RWPE2 (cell line): ENCODE measurements at regions not wholly inside any gene's neighbourhood (a gene's known extent, or its start where the extent isn't known, plus 50 kb on each side); places are given as distances from the start of the nearest gene placed in this dataset.

ENCODE experiments used
- ATAC-seq: fragments of 200-7000 bp; cut with Tn5 transposase; 3 replicates; pipeline ENCODE4 v1.9.1; 2021; ENCODE audit warnings: low read depth
- DNase-seq: peaks from one replicate; pipeline ENCODE4 v3.0.0-alpha.2; 2020; ENCODE audit warnings: low spot score
- H3K27ac ChIP-seq: fragments of 450-650 bp; 2 replicates; pipeline ENCODE4 v1.5.1; 2017; ENCODE audit warnings: mild to moderate bottlenecking; ENCODE audit not compliant: poor library complexity, severe bottlenecking
- H3K27me3 ChIP-seq: fragments of 250-450 bp; sonication (Bioruptor Pico); 2 replicates; pipeline ENCODE4 v1.5.1; 2021; ENCODE audit warnings: mild to moderate bottlenecking, moderate library complexity; ENCODE audit not compliant: insufficient read depth, poor library complexity, severe bottlenecking
- H3K36me3 ChIP-seq: fragments of 250-450 bp; sonication (Bioruptor Pico); 2 replicates; pipeline ENCODE4 v1.5.1; 2020; ENCODE audit warnings: low read depth, mild to moderate bottlenecking, moderate library complexity
- H3K4me1 ChIP-seq: fragments of 250-450 bp; sonication (Bioruptor Pico); 2 replicates; pipeline ENCODE4 v1.5.1; 2021; ENCODE audit warnings: mild to moderate bottlenecking, moderate library complexity; ENCODE audit not compliant: insufficient read depth, poor library complexity, severe bottlenecking
- H3K4me3 ChIP-seq: fragments of 250-450 bp; sonication (Bioruptor Pico); 2 replicates; pipeline ENCODE4 v1.5.1; 2021; ENCODE audit warnings: mild to moderate bottlenecking, moderate library complexity; ENCODE audit not compliant: severe bottlenecking
- H3K9me3 ChIP-seq: fragments of 250-450 bp; sonication (Bioruptor Pico); 2 replicates; pipeline ENCODE4 v1.5.1; 2021; ENCODE audit warnings: mild to moderate bottlenecking, moderate library complexity; ENCODE audit not compliant: severe bottlenecking
- CTCF ChIP-seq: fragments of 450-650 bp; IDR thresholded peaks from one replicate; pipeline ENCODE4 v1.5.1; 2017; ENCODE audit warnings: mild to moderate bottlenecking, moderate library complexity; ENCODE audit not compliant: poor library complexity, severe bottlenecking

- ATAC-seq (no peak), DNase-seq (no peak)
- TF ChIP-seq CTCF, result no peak
- Histone ChIP-seq H3K9me3 (no peaks in the 10 kb centered on the region), H3K36me3 (no peaks in the 10 kb centered on the region), H3K27ac (no peak overlapping the region), H3K4me1 (peaks cover 14% of the 10 kb centered on the region), H3K4me3 (no peak overlapping the region), H3K27me3 (no peaks in the 10 kb centered on the region)
These were observed 118.9 kb downstream of the IRS1 start for GRCh38 chr2:226680719-226681118.

DNA sequence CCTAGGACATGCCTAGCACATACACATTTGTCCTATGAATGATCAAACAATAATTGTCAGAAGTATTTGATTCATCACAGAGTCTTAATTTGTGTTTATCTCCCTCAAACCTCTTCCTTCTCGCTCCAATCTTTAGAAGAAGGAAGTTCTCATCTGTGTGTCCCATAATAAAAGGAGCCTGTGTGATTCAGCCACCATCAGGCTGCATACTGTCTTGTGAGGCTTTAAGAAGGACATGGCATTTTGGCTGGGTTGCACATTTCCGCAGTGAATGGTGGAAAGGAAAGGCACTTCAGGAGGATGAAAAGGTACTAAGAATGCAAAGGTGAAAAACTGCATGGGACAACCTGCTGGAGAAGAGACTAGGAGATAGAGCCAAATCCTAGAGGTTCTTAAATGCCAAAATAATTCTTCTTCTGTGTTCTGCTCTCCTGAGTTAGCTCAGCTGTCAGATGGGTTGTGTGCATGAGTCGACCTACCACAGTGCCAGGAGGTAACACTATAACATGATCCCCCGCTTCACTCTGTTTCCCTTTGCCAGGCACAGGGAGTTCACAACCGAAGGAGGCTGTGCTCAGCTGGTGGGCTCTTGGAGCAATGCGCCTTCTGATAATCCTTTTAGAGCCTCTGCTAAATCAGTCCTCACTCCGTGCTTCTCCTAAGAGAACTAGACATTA lies 120.1 kb downstream of the IRS1 start:
- H3K9me3 ChIP-seq, result no peaks in the 10 kb centered on the region
- no peak overlapping the region for H3K27ac ChIP-seq
- ATAC-seq (no peak), DNase-seq (no peak)
- no peak overlapping the region for H3K4me3 ChIP-seq
- TF ChIP-seq CTCF, result no peak
- H3K27me3 ChIP-seq, result no peaks in the 10 kb centered on the region
- no peaks in the 10 kb centered on the region for H3K36me3 ChIP-seq
- H3K4me1 ChIP-seq, result peaks cover 16% of the 10 kb centered on the region

DNA sequence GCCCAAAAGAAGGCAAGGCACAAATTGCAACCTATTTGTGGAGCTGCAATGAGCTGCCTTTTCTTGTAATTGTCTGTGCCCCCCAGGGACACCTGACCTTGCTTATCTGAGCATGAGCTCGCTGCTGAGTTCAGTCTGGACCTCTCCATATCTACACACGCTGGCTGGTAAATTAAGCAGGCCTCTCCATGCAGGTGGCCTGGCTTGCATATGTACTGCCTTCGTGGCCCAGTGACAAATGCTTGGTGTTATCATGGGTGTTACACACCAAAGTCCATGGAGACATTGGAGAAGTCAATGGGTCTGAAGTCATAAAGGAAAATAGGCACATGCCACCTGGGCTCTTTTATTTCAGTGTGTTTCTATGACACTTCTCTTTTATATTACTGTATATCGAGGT lies 121.2 kb downstream of the IRS1 start:
- DNase-seq (no peak), ATAC-seq (no peak)
- no peak overlapping the region for H3K27ac ChIP-seq
- peaks cover 18% of the 10 kb centered on the region for H3K4me1 ChIP-seq
- TF ChIP-seq CTCF, result no peak
- no peak overlapping the region for H3K4me3 ChIP-seq
- H3K36me3 ChIP-seq, result no peaks in the 10 kb centered on the region
- H3K9me3 ChIP-seq, result no peaks in the 10 kb centered on the region
- H3K27me3 ChIP-seq, result no peaks in the 10 kb centered on the region

DNA sequence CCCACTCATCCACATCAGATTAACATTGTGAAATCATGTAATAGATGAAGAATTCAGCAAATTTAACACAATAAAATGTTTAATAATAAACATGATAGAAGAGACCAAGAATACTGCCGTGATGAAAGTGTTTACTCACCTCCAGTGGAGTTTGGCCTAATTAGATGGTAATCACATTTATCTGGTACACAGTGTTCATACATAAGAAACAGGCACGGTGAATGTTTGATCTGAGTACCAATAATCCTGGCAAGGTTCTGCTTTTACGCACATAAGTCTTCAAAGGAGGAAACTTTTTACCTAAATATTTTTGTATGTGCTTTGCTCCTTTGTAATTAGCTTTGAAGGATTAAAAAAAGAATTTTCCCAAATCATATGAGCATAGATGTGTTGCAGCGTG lies 122.5 kb downstream of the IRS1 start:
- H3K9me3 ChIP-seq, result no peaks in the 10 kb centered on the region
- no peaks in the 10 kb centered on the region for H3K36me3 ChIP-seq
- H3K27ac ChIP-seq, result no peak overlapping the region
- no peak overlapping the region for H3K4me3 ChIP-seq
- no peaks in the 10 kb centered on the region for H3K27me3 ChIP-seq
- DNase-seq (no peak), ATAC-seq (no peak)
- peaks cover 16% of the 10 kb centered on the region for H3K4me1 ChIP-seq
- TF ChIP-seq CTCF, result no peak

- Histone ChIP-seq H3K27me3 (no peaks in the 10 kb centered on the region), H3K4me3 (no peak overlapping the region), H3K9me3 (no peaks in the 10 kb centered on the region), H3K27ac (no peak overlapping the region), H3K4me1 (peaks cover 19% of the 10 kb centered on the region), H3K36me3 (no peaks in the 10 kb centered on the region)
- TF ChIP-seq CTCF, result no peak
- no peak for ATAC-seq
- no peak for DNase-seq
These were observed 123.0 kb downstream of the IRS1 start for GRCh38 chr2:226676618-226677017.
